Neutrophil (primary cell): ENCODE measurements at regions not wholly inside any gene's neighbourhood (a gene's known extent, or its start where the extent isn't known, plus 50 kb on each side); places are given as distances from the start of the nearest gene placed in this dataset.

ENCODE experiments used
- H3K27ac ChIP-seq: fragments of 200-600 bp; sonication (generic); 2 replicates; pipeline ENCODE4 v1.5.1; 2016; ENCODE audit warnings: mild to moderate bottlenecking, moderate library complexity
- H3K27me3 ChIP-seq: fragments of 200-600 bp; sonication (generic); 2 replicates; pipeline ENCODE4 v1.6.0; 2016; ENCODE audit warnings: mild to moderate bottlenecking
- H3K36me3 ChIP-seq: fragments of 200-600 bp; sonication (generic); 2 replicates; pipeline ENCODE4 v1.5.1; 2017
- H3K4me1 ChIP-seq, 2 experiments: fragments of 200-600 bp in 1 of 2; sonication (generic) in 1 of 2; 1 replicate in 1 of 2; 2 replicates in 1 of 2; pipeline versions ENCODE4 v1.5.1 to v1.6.1; 2013 to 2016; ENCODE audit warnings: low read depth in 1 of 2, low read length in 1 of 2, mild to moderate bottlenecking in 1 of 2, moderate library complexity in 1 of 2; ENCODE audit not compliant: control insufficient read depth in 1 of 2, insufficient read depth in 1 of 2
- H3K4me3 ChIP-seq, 2 experiments: fragments of 200-600 bp in 1 of 2; sonication (generic) in 1 of 2; 1 replicate in 1 of 2; 2 replicates in 1 of 2; pipeline ENCODE4 v1.5.1; 2013 to 2016; ENCODE audit warnings: low read depth in 1 of 2, low read length in 1 of 2, mild to moderate bottlenecking in 1 of 2, moderate library complexity in 1 of 2
- H3K9me3 ChIP-seq: fragments of 200-600 bp; sonication (generic); 2 replicates; pipeline ENCODE4 v1.5.1; 2016
- CTCF ChIP-seq: fragments of 200-600 bp; sonication (generic); IDR thresholded peaks from 2 replicates; pipeline ENCODE4 v1.5.1; 2016; ENCODE audit warnings: antibody characterized with exemption

GRCh38 chr3:72494130-72494529, 354.1 kb downstream of the SHQ1 start:
- Histone ChIP-seq H3K36me3 (no peaks in the 10 kb centered on the region), H3K27me3 (no peaks in the 10 kb centered on the region), H3K4me1 (peaks cover 23 to 26% of the 10 kb centered on the region in 2 experiments), H3K27ac (no peak overlapping the region), H3K9me3 (no peaks in the 10 kb centered on the region), H3K4me3 (no peak overlapping the region)
- no peak for TF ChIP-seq CTCF

- Histone ChIP-seq H3K4me1 (peaks cover 16 to 19% of the 10 kb centered on the region in 2 experiments), H3K4me3 (no peak overlapping the region), H3K27me3 (no peaks in the 10 kb centered on the region), H3K27ac (no peak overlapping the region), H3K9me3 (no peaks in the 10 kb centered on the region), H3K36me3 (no peaks in the 10 kb centered on the region)
- TF ChIP-seq CTCF: no peak
Measured at GRCh38 chr3:72492240-72492639, 356.0 kb downstream of the SHQ1 start.

- Histone ChIP-seq H3K4me3 (no peak overlapping the region), H3K4me1 (peaks cover 2 to 5% of the 10 kb centered on the region in 2 experiments)
Measured at GRCh38 chr3:72490688-72491435, 357.4 kb downstream of the SHQ1 start.

GRCh38 chr3:72489901-72490300, 358.3 kb downstream of the SHQ1 start:
- Histone ChIP-seq H3K27me3 (no peaks in the 10 kb centered on the region), H3K9me3 (no peaks in the 10 kb centered on the region), H3K27ac (no peak overlapping the region), H3K4me1 (no peaks in the 10 kb centered on the region), H3K4me3 (no peak overlapping the region), H3K36me3 (no peaks in the 10 kb centered on the region)
- no peak for TF ChIP-seq CTCF

More at GRCh38 chr3:72490688-72491435, 357.4 kb downstream of the SHQ1 start:
- Histone ChIP-seq H3K27ac (no peak overlapping the region), H3K27me3 (no peaks in the 10 kb centered on the region), H3K9me3 (no peaks in the 10 kb centered on the region), H3K36me3 (no peaks in the 10 kb centered on the region)
- no peak for TF ChIP-seq CTCF

GRCh38 chr3:72488738-72489035, 359.6 kb downstream of the SHQ1 start:
- Histone ChIP-seq H3K4me3 (no peak overlapping the region), H3K27ac (no peak overlapping the region), H3K27me3 (no peaks in the 10 kb centered on the region), H3K36me3 (no peaks in the 10 kb centered on the region), H3K4me1 (no peaks in the 10 kb centered on the region), H3K9me3 (no peaks in the 10 kb centered on the region)
- TF ChIP-seq CTCF: no peak
